Prostate gland (tissue), 2 donors: ENCODE measurements at regions not wholly inside any gene's neighbourhood (a gene's known extent, or its start where the extent isn't known, plus 50 kb on each side); places are given as distances from the start of the nearest gene placed in this dataset.

Experiments used
- DNase-seq: peaks from one replicate; pipeline ENCODE4 v3.0.0-alpha.2; 2019; ENCODE audit warnings: low spot score
- H3K27ac ChIP-seq, 2 donors: fragments of 200-600 bp; sonication (generic); 2 replicates each; pipeline ENCODE4 v1.5.1; 2017 to 2019
- H3K27me3 ChIP-seq: fragments of 200-600 bp; sonication (generic); replicated peaks from 2 replicates; pipeline ENCODE4 v1.5.1; 2019; ENCODE audit not compliant: insufficient read depth
- H3K36me3 ChIP-seq, 2 donors: fragments of 200-600 bp; sonication (generic); 1 replicate in 1 of 2; 2 replicates in 1 of 2; pipeline versions ENCODE4 v1.5.1 to v1.8.1; 2017 to 2019
- H3K4me1 ChIP-seq: fragments of 200-600 bp; sonication (generic); replicated peaks from 2 replicates; pipeline ENCODE4 v1.5.1; 2019
- H3K4me3 ChIP-seq, 2 donors: fragments of 200-600 bp; sonication (generic); 2 replicates each; pipeline ENCODE4 v1.5.1; 2017 to 2019
- H3K9me3 ChIP-seq: fragments of 200-600 bp; sonication (generic); 2 replicates; pipeline ENCODE4 v1.5.1; 2017
- POLR2A ChIP-seq: fragments of 450-650 bp; IDR thresholded peaks from one replicate; pipeline ENCODE4 v1.6.1; 2016; ENCODE audit warnings: antibody characterized with exemption, mild to moderate bottlenecking
- POLR2AphosphoS5 ChIP-seq: sonication (generic); formaldehyde crosslinking; IDR thresholded peaks from one replicate; pipeline ENCODE4 v1.6.1; 2017; ENCODE audit warnings: antibody characterized with exemption
- WGBS: methylation state at CpG from one replicate; pipeline ENCODE4 v1.1.5; 2018; 5-methylcytosine and 5-hydroxymethylcytosine counted together
- intact Hi-C: fragments of 100-400 bp; cut with DNase I; formaldehyde crosslinking; loops from one replicate; pipeline ENCODE4 v1.14.2; 2022
- small RNA-seq, 2 donors: library from RNA; depleted of rRNA; stranded (forward); fragments of <200 nt; gene quantifications; one replicate each; pipeline ENCODE3, GENCODE V24; 2016
- TF ChIP-seq, protein P1 (sequence below), 4 experiments: fragments of 200-600 bp in 2 of 4; fragments of 450-650 bp in 2 of 4; sonication (generic) in 2 of 4; IDR thresholded peaks; 1 replicate in 3 of 4; 2 replicates in 1 of 4; pipeline ENCODE4 v1.5.1; 2016 to 2019; ENCODE audit warnings: antibody characterized with exemption in 4 of 4, mild to moderate bottlenecking in 2 of 4, moderate library complexity in 2 of 4

- no peaks in the 10 kb centered on the region for H3K4me1 ChIP-seq
- H3K27ac ChIP-seq, result no peak overlapping the region
- intact Hi-C loops, result no loop called here
- DNase-seq, result no peak
- no peak for TF ChIP-seq POLR2A
- no peak for TF ChIP-seq POLR2AphosphoS5
- TF ChIP-seq, protein P1, sequence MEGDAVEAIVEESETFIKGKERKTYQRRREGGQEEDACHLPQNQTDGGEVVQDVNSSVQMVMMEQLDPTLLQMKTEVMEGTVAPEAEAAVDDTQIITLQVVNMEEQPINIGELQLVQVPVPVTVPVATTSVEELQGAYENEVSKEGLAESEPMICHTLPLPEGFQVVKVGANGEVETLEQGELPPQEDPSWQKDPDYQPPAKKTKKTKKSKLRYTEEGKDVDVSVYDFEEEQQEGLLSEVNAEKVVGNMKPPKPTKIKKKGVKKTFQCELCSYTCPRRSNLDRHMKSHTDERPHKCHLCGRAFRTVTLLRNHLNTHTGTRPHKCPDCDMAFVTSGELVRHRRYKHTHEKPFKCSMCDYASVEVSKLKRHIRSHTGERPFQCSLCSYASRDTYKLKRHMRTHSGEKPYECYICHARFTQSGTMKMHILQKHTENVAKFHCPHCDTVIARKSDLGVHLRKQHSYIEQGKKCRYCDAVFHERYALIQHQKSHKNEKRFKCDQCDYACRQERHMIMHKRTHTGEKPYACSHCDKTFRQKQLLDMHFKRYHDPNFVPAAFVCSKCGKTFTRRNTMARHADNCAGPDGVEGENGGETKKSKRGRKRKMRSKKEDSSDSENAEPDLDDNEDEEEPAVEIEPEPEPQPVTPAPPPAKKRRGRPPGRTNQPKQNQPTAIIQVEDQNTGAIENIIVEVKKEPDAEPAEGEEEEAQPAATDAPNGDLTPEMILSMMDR (IDR thresholded peaks at IDR 0.05), result no peak
- no peaks in the 10 kb centered on the region for H3K36me3 ChIP-seq
- H3K27me3 ChIP-seq, result no peaks in the 10 kb centered on the region
- no peak overlapping the region for H3K4me3 ChIP-seq
- H3K9me3 ChIP-seq, result no peaks in the 10 kb centered on the region
Observed at GRCh38 chr15:85326291-85326690, 54.1 kb upstream of the AKAP13 start.

DNA sequence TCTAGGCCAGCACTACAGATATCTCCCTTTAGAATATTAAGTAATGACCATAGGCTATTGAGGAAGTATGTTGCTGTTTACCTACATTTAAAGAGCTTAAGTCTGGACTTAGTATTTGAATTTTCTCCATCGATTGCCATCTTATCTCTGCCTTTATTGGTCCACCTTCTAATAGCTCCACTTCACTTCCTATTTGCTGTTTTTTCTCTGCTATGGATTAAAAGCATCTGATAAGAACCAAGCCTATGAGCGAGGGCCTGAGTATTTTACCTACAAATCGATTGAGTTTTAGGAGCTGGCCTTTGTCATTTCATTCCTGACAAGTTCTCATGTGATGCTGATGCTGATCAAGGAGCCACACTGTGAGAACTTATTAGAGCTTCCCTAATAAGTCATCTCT lies 52.6 kb upstream of the AKAP13 start:
- H3K27ac ChIP-seq, result no peak overlapping the region
- H3K36me3 ChIP-seq, result no peaks in the 10 kb centered on the region
- no peak for DNase-seq
- 74% methylated on average over 3 of the region's 3 CpGs for WGBS
- intact Hi-C loops, result no loop called here
- H3K27me3 ChIP-seq, result no peaks in the 10 kb centered on the region
- H3K9me3 ChIP-seq, result no peaks in the 10 kb centered on the region
- no peak overlapping the region for H3K4me3 ChIP-seq
- H3K4me1 ChIP-seq, result no peaks in the 10 kb centered on the region
- TF ChIP-seq POLR2A, result no peak
- TF ChIP-seq, protein P1 (IDR thresholded peaks at IDR 0.05), result no peak
- no peak for TF ChIP-seq POLR2AphosphoS5

- H3K27ac ChIP-seq, result peak overlapping the region; percentile 66 to 85
- H3K9me3 ChIP-seq, result no peaks in the 10 kb centered on the region
- H3K36me3 ChIP-seq, result no peaks in the 10 kb centered on the region
- no peak for DNase-seq
- H3K4me1 ChIP-seq, result no peaks in the 10 kb centered on the region
- TF ChIP-seq POLR2A (no peak), POLR2AphosphoS5 (no peak)
- TF ChIP-seq, protein P1 (IDR thresholded peaks at IDR 0.05), result no peak
- 36% methylated on average over 19 of the region's 19 CpGs for WGBS
- intact Hi-C loops, result loop anchor here (2.0 to 10.0 kb wide), 6 partner anchors 32 to 398 kb away; partner anchors contain the start of gene AKAP13
- H3K27me3 ChIP-seq, result no peaks in the 10 kb centered on the region
- H3K4me3 ChIP-seq, result peak overlapping the region; percentile 12 to 26
Observed at GRCh38 chr15:85329561-85330422, 50.6 kb upstream of the AKAP13 start.

Small RNAs in the stretch of these regions (small RNA-seq; reads per million reads assigned to genes)
- 0 reads per million in 2 donors for gene RN7SL428P
